GM23248 (cell line): ENCODE measurements at regions not wholly inside any gene's neighbourhood (a gene's known extent, or its start where the extent isn't known, plus 50 kb on each side); places are given as distances from the start of the nearest gene placed in this dataset.

Experiments used
- EZH2 ChIP-seq: fragments of 200-600 bp; sonication (generic); IDR thresholded peaks from 2 replicates; pipeline ENCODE4 v1.6.1; 2018; ENCODE audit warnings: antibody characterized with exemption, mild to moderate bottlenecking; ENCODE audit not compliant: insufficient read depth, poor library complexity, severe bottlenecking
- EZH2phosphoT487 ChIP-seq: fragments of 200-600 bp; sonication (generic); IDR thresholded peaks from 2 replicates; pipeline ENCODE4 v1.6.1; 2018; ENCODE audit warnings: antibody characterized with exemption, moderate library complexity, mild to moderate bottlenecking, low read depth; ENCODE audit not compliant: insufficient read depth

GRCh38 chr7:82599895-82600294, 156.3 kb upstream of the CACNA2D1 start:
- TF ChIP-seq EZH2phosphoT487 (no peak), EZH2 (no peak)
